HG03378 (cell line): ENCODE measurements at regions not wholly inside any gene's neighbourhood (a gene's known extent, or its start where the extent isn't known, plus 50 kb on each side); places are given as distances from the start of the nearest gene placed in this dataset.

ENCODE experiments used
- ATAC-seq: cut with Tn5 transposase; IDR thresholded peaks from one replicate; pipeline ENCODE4 v1.9.1; 2021; ENCODE audit warnings: mild to moderate bottlenecking, moderate library complexity; ENCODE audit not compliant: unreplicated experiment

GRCh38 chr16:73615071-73615940 is 567.4 kb upstream of the ZFHX3 start:
- no peak for ATAC-seq

GRCh38 chr16:73614131-73614530 is 566.2 kb upstream of the ZFHX3 start:
- ATAC-seq, result no peak

- ATAC-seq, result no peak
Measured at GRCh38 chr16:73610605-73611156, 562.8 kb upstream of the ZFHX3 start.

- ATAC-seq, result no peak
Measured at GRCh38 chr16:73610160-73610559, 562.2 kb upstream of the ZFHX3 start.

- no peak for ATAC-seq
Measured at GRCh38 chr16:73608911-73609310, 561.0 kb upstream of the ZFHX3 start.

- no peak for ATAC-seq
Measured at GRCh38 chr16:73605309-73605708, 557.4 kb upstream of the ZFHX3 start.

GRCh38 chr16:73601911-73602310 is 554.0 kb upstream of the ZFHX3 start:
- no peak for ATAC-seq

GRCh38 chr16:73599870-73600269 is 551.9 kb upstream of the ZFHX3 start:
- ATAC-seq, result no peak

- no peak for ATAC-seq
Measured at GRCh38 chr16:73599351-73599750, 551.4 kb upstream of the ZFHX3 start.

GRCh38 chr16:73584157-73584556 is 536.2 kb upstream of the ZFHX3 start:
- no peak for ATAC-seq

GRCh38 chr16:73572135-73572828 is 524.4 kb upstream of the ZFHX3 start:
- ATAC-seq, result no peak

- no peak for ATAC-seq
Measured at GRCh38 chr16:73569266-73569980, 521.5 kb upstream of the ZFHX3 start.

GRCh38 chr16:73568769-73569168 is 520.8 kb upstream of the ZFHX3 start:
- no peak for ATAC-seq

- no peak for ATAC-seq
Measured at GRCh38 chr16:73565925-73566324, 518.0 kb upstream of the ZFHX3 start.

- ATAC-seq, result no peak
Measured at GRCh38 chr16:73565263-73565662, 517.3 kb upstream of the ZFHX3 start.

GRCh38 chr16:73563709-73564108 is 515.8 kb upstream of the ZFHX3 start:
- ATAC-seq, result no peak

GRCh38 chr16:73560497-73560896 is 512.6 kb upstream of the ZFHX3 start:
- ATAC-seq, result no peak

GRCh38 chr16:73558219-73558618 is 510.3 kb upstream of the ZFHX3 start:
- ATAC-seq, result no peak

- ATAC-seq, result no peak
Measured at GRCh38 chr16:73553941-73554660, 506.2 kb upstream of the ZFHX3 start.

- ATAC-seq, result no peak
Measured at GRCh38 chr16:73549984-73550631, 502.2 kb upstream of the ZFHX3 start.
